HG02840 (cell line): ENCODE measurements at regions not wholly inside any gene's neighbourhood (a gene's known extent, or its start where the extent isn't known, plus 50 kb on each side); places are given as distances from the start of the nearest gene placed in this dataset.
"Not testable (repeated sequence)": the region's sequence is repeated elsewhere in the genome, so short reads cannot be mapped to it uniquely, and the experiment has no call there.

Experiments used
- ATAC-seq: cut with Tn5 transposase; IDR thresholded peaks from one replicate; pipeline ENCODE4 v1.9.1; 2021; ENCODE audit warnings: mild to moderate bottlenecking, moderate library complexity, moderate number of reproducible peaks; ENCODE audit not compliant: unreplicated experiment, low FRiP score

- ATAC-seq = no peak
Measured at GRCh38 chr11:112611771-112612170, 349.4 kb upstream of the NCAM1 start.

DNA sequence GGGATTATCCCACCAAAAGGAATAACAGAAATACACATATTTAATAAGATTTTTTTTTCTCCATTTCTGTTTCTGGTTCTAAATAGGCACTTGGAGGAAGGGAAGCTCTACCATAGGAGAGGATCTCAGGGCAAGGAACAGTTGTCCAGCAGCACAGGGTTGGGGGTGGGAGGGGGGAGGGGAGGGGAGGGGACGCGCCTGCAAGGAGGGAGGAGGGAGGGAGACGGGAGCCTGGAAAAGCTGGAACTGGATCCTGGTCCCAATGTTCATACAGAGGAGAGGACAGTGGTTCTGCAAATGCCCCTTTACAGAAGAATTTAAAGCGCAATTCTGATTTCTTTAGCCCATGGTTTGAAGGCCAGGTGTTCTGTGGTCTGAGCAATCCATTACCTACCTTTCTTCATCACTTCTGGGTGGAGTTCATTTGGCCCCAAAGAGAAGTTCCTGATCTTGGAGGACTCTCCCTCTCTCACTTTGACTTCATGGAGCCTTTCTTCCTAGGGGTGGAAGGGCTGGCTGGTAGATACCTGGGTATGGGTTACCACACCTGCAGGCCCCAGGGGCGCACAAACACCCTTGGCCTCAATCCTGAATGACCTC, 348.9 kb upstream of the NCAM1 start:
- ATAC-seq = no peak

DNA sequence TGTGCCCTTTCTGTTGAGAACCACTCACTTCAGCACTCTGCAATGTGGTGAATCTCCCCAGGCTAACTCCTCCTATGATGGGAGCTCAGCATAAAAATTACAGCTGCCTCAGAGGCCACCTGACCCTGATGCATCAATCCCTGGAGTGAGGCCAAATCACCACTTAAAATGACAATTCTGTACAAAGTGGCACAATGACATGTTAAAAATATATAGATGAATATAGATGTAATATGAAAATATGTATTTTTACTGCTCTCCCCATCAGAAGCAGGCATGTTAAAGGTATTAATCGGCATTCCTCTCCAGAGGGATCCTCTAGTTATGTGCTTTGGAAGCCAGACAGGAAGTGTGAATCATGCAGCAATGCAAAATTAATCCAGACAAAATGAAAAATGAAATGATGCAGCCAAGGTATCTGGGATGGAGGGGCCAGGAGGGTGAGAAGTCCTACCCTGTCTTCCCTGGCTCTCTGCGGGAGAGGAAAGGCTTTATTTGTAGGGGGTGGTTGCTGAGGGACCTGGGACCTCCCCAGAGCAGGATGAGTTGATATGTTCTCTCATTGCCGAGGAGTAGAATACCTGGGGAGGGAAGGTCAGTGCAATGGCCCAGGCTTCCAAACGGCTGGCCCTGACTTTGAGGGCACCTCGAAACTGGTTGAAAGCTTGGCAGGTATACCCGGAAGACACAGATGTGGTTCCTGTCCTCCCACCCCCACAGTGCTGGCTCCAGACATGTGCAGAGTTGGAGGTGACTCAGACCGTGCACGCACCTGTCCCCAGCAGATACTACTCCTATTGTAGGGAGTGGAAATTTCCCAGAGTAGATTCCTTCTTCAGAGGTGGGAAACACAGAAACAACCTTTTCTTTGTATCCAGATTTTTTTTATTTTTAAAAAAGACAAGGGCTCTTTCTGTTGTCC, 347.9 kb upstream of the NCAM1 start:
- ATAC-seq = no peak

DNA sequence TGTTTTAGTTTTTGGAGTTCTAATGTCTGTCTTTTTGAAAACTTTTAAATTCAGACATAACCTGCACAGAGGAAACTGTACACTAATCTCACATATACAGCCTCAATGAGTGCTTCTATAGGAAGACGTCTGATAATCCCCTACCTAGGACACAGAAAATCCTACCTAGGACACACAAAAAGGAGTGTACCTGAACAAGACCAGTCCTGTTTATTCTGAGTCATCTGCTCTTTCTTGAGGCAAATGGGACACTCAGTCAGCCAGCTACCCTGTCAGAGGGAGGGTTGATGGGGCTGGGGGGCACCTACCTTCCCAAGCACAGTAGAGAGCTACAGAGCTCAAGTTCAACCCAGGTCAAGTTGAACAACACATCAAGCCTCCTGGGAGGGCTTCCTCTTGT, 346.6 kb upstream of the NCAM1 start:
- ATAC-seq = no peak

DNA sequence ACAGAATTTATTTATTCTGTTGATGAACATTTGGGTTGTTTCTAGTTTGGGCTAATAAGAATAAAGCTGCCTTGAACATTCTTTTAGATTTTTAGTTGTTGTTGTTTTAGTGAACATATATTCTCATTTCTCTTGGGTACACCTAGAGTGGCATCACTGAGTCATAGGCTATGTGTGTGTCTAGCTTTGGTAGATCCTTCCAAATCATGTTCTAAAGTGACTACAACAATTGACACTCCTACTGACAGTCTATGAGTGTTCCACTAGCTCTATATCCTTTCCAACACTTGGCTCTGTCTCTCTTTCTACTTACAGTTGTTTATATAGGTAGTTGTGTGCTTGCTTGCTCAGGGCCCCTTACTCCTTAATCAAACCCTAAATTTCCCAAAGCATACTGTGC, 346.0 kb upstream of the NCAM1 start:
- no peak for ATAC-seq

- no peak for ATAC-seq
Measured at GRCh38 chr11:112615891-112616290, 345.3 kb upstream of the NCAM1 start.

GRCh38 chr11:112616327-112617097, 344.7 kb upstream of the NCAM1 start:
- ATAC-seq = no peak

- ATAC-seq = no peak
Measured at GRCh38 chr11:112617098-112617425, 344.2 kb upstream of the NCAM1 start.

GRCh38 chr11:112617977-112618826, 343.0 kb upstream of the NCAM1 start:
- ATAC-seq = no peak

DNA sequence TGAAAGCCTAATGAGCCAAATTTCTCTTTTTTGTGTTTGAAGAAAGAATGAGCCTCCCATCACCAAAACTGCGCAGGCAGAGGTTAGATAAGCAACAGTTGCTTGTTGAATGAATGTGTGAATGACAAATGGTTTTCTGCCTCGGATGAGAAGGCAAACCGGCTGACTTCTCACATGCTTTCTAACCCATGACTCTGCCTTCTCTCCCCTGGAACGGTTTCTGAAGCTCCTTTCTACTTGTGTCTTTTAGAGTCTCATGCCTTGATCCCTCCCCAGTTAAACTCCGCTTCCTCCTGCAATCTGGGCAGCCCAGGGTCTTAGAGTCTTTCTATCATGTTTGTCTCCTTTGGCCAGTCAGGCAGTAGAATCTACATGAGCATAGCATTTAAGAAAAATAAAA, 342.1 kb upstream of the NCAM1 start:
- ATAC-seq = no peak

GRCh38 chr11:112620621-112621394, 340.4 kb upstream of the NCAM1 start:
- ATAC-seq = no peak

DNA sequence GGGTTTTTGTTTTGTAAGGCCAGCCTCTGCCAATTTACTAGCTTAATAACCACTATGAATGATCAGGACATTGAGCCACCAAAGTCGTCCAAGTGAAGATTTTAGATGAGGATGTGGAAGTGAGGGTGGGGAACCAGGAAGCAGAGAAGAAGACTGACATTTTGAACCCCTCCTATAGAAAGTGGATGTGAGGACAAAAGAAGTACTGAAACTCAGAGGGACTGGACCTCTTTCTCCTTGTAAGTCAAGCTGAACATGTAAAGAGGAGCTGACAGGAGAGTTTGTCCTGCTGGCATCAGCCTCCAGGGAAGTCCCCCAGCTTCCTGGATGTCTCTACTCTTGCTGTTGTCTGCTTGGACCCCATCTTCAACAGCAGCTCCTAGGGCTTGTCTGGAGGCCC, 338.2 kb upstream of the NCAM1 start:
- ATAC-seq = no peak

DNA sequence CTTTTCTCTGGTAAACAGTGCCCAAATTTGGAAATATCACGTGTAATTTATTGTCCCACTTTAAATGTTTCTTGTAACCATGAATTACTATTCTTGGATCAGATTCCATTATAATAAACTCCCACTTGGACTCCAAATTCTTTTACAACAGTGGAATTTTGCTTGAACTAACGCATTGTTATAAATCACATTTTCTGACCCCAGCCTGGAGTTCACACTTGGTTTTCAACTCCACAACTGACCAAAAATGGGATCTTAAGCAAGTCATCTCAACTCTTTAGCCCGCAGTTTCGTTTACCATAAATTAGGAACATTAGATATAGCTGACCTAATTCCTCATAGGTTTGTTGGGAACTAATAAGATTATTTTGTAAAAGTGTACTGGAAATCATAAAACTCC, 336.8 kb upstream of the NCAM1 start:
- ATAC-seq = no peak

GRCh38 chr11:112624971-112625370, 336.2 kb upstream of the NCAM1 start:
- ATAC-seq = not testable (repeated sequence)

GRCh38 chr11:112625814-112626213, 335.4 kb upstream of the NCAM1 start:
- ATAC-seq = no peak

GRCh38 chr11:112626731-112627130, 334.5 kb upstream of the NCAM1 start:
- no peak for ATAC-seq

GRCh38 chr11:112627588-112628045, 333.6 kb upstream of the NCAM1 start:
- ATAC-seq = peak; percentile 72

- no peak for ATAC-seq
Measured at GRCh38 chr11:112628676-112629075, 332.5 kb upstream of the NCAM1 start.

GRCh38 chr11:112630496-112630895, 330.7 kb upstream of the NCAM1 start:
- no peak for ATAC-seq

DNA sequence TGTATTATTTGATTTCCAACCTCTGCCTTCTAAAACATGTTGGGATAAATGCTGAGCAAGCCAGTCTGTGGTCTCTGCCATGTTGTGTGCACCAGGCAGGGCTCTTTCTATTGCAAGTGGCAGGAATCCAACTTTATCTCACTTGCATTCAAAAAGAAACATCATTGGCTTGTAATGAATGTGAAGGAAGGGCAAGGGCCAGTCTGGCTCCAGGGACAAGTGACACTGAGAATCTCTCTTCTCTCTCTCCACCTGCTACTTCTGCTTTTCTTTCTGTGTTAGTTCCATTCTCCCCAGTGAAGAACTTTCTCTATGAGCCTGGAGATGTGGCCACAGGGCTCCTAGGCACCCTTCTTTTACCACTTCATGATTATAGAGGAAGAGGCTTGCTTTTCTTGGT, 329.9 kb upstream of the NCAM1 start:
- no peak for ATAC-seq
